GM12874 (cell line): ENCODE measurements at regions not wholly inside any gene's neighbourhood (a gene's known extent, or its start where the extent isn't known, plus 50 kb on each side); places are given as distances from the start of the nearest gene placed in this dataset.

Experiments used
- TF ChIP-seq, protein P1 (sequence below): IDR thresholded peaks from 2 replicates; pipeline ENCODE4 v1.5.1; 2011; ENCODE audit warnings: low read depth, mild to moderate bottlenecking, control low read depth, low read length, moderate library complexity; ENCODE audit not compliant: insufficient read depth

DNA sequence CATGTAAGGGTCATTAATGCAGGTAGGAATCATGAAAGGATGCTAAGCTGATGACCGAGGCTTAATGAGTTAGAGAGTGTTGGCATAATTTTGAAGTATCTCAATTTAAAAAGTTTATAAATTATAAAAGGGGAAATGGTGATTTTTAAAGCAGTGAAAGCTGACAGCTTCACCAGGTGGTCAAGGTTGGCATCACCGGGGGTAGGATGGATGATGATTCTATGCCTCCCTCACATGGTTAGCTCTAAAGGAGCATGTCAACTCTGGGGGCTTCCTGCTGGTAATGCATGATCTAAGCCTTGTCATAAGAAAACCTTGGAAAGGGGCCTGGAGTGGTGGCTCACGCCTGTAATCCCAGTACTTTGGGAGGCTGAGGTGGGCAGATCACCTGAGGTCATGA lies 89.2 kb upstream of the MARCKS start:
- TF ChIP-seq, protein P1, sequence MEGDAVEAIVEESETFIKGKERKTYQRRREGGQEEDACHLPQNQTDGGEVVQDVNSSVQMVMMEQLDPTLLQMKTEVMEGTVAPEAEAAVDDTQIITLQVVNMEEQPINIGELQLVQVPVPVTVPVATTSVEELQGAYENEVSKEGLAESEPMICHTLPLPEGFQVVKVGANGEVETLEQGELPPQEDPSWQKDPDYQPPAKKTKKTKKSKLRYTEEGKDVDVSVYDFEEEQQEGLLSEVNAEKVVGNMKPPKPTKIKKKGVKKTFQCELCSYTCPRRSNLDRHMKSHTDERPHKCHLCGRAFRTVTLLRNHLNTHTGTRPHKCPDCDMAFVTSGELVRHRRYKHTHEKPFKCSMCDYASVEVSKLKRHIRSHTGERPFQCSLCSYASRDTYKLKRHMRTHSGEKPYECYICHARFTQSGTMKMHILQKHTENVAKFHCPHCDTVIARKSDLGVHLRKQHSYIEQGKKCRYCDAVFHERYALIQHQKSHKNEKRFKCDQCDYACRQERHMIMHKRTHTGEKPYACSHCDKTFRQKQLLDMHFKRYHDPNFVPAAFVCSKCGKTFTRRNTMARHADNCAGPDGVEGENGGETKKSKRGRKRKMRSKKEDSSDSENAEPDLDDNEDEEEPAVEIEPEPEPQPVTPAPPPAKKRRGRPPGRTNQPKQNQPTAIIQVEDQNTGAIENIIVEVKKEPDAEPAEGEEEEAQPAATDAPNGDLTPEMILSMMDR, result no peak; the same call in 1 of the 2 replicates

DNA sequence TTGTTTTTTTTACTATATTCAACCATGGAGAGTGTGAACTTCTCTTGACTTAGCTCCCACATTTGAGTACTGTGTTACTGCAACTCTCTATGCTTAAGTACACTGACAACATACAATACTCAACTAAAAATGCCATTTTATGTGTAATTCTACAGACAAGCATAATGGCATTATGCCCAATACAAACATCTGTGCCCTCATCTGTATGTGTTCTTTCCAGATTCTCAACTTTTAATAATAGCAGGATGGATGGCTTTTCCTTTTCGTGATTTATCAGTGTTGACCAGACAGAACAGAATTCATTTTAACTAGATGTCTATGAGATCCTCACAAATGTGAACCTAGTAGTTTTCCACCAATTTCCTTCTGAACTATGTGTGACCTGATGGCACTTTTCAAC lies 84.2 kb upstream of the MARCKS start:
- TF ChIP-seq, protein P1, result no peak

DNA sequence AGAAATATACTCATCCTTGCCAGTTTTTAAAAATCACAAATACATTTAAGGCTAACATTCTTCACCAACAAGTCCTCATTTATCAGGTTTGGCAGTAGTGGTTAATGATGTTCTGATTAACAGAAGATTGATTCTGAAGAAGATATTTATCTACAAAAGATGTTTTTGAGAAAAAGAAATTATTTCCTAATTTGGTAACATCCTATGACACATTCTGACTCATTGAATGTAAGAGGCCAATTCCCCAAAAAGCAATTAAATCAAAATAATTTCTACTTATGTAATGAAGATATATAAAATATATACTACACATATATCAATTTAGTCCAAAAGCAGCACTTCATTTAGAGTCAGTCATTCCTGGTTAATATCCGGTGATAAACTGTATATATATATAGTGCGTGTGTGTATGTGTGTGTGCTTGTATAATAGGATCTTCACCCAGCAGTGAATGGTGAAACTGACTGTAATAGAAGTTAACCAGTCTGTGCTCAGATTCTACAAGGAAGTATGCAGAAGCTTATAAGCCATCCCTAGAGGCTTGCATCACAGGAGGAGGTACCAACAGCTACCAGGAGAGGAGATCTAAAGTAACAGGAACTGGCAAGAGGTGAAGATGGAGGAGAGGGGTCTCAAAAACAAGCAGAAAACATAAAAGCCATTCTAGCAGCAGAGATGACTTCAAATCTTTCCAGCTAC lies 82.9 kb upstream of the MARCKS start:
- TF ChIP-seq, protein P1, result no peak

DNA sequence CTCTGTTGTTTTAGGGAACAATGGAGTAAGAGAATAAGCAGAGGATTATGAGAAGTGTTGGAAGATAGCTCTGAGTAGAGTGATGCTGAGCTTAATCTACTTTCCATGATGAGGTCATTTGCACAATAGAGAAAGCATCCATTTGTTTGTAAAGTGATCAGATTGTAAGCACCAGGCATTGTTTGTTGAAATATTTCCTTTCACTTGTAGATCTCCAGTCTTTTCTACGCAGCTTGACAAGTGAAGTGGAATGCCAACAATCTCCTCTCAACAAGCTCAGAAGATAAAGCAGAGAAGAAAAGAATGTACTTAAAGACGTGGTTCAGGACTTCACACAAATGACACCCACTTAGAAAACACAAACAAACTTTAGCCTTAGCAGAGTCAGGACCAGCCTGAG lies 80.1 kb upstream of the MARCKS start:
- TF ChIP-seq, protein P1, result no peak

DNA sequence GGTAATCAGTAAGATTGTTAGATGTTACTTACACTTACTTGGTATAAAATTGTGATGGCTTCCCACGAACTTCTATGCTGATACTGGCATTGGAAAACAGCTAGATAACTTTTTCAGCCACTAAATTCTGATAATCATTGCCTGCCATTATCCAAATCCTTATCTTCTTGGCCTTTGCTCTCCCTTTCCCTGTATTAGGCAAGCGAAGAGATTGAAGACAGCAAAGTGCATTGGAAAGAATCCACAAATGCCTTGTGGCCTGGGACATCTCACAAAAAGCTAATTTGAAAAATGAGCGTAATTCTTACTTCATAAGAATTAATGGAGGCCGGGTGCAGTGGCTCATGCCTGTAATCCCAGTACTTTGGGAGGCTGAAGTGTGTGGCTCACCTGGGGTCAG lies 79.5 kb upstream of the MARCKS start:
- TF ChIP-seq, protein P1, result no peak

DNA sequence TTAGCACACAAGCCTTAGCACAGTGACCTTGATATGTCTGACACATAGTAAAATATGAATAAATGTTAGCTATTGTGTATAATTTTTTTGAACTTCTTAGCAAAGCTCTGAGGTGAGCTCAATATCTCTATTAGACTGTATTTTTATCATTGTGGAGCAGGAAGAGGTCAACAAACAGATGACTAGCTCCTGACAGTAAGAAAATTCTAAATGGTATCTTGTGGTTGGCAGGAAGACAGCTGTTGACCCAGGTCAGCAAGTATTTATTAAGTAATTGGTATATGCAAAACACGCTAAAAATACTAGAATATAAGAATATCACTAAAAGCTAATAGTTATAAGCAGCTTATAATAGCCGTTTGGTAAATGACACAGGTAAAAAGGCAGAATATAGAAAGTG lies 77.5 kb upstream of the MARCKS start:
- TF ChIP-seq, protein P1, result no peak

DNA sequence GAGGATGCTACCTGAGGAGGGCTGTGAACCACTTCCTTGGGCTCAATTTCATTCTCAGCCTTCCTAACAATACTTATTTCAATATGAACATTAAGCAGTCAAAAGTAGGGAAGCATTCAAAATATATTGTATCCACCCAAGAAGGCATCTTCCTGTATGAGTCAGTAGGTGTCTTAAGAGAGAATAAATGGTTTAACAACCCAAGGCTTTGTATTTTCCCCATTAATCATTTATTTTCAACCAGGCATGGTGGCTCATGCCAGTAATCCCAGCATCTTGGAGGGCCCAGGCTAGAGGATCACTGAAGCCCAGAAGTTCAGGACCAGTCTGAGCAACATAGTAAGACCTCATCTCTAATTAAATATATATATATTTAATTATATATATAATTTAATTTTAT lies 74.5 kb upstream of the MARCKS start:
- TF ChIP-seq, protein P1, result no peak

DNA sequence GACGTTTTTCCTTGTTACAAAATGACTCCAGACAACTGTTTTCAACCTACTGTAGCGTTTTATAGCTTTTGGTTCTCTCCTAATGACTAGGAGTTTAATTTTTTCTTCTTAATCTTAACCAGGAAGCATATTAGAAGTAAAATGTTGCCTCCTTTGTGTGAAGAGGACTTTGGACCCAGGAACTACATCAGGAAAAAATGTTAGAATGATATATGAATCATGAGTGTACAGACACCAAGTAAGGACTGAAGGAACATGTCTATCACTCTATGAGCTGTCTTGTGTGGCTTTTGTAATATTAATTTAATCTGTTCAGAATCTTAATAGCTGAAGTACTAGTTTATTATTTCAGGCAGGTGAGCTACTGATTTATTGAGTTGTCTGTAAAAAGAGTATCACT lies 71.0 kb upstream of the MARCKS start:
- TF ChIP-seq, protein P1, result no peak
